ENCODE measurements at regions not wholly inside any gene's neighbourhood (a gene's known extent, or its start where the extent isn't known, plus 50 kb on each side); places are given as distances from the start of the nearest gene placed in this dataset.

DNA sequence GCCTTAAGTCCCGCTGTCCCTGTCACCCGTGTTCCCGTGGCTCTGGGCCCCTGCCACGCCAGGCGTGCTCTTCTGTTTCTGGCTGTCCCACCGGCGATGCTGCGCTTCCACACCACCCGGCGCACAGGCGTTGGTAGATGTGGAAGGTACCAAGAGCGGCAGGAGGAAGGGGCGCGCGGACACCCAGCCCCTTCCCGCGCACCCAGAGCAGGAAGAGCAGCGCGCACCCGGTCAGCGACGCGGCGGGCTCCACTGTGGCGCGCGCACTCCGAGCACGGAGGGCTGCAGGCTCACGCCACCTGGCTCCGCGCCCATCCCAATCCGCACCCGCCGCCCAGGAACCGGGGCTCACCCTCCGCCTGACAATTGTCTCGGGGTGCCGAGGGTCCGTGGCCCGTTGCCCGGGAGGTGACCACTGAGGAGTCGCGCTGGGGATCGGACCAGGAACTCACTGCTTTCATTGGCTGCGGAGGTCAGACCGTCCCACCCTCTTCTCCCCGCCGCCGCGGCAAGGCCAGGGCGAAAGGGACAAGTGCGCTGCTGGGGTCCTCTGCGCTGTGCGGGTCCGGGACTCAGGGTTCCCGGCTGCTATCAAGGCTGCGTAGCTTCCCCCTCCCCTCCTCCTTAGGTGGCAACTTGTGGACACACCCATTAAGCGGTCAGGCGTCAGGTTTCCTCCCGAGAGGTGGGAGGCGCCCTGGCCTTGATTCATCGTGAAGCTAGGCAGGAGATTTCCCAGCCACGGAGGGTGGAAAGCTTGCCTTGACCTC is 121.6 kb upstream of the ZNF92 start:
- DNase-seq (ENCODE audit: low read depth): peak; percentile 51
- peak overlapping the region; percentile 66 for H3K4me3 ChIP-seq (ENCODE audit: low read depth, low read length)
- TF ChIP-seq, protein P1, sequence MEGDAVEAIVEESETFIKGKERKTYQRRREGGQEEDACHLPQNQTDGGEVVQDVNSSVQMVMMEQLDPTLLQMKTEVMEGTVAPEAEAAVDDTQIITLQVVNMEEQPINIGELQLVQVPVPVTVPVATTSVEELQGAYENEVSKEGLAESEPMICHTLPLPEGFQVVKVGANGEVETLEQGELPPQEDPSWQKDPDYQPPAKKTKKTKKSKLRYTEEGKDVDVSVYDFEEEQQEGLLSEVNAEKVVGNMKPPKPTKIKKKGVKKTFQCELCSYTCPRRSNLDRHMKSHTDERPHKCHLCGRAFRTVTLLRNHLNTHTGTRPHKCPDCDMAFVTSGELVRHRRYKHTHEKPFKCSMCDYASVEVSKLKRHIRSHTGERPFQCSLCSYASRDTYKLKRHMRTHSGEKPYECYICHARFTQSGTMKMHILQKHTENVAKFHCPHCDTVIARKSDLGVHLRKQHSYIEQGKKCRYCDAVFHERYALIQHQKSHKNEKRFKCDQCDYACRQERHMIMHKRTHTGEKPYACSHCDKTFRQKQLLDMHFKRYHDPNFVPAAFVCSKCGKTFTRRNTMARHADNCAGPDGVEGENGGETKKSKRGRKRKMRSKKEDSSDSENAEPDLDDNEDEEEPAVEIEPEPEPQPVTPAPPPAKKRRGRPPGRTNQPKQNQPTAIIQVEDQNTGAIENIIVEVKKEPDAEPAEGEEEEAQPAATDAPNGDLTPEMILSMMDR (IDR thresholded peaks at IDR 0.05; ENCODE audit: control insufficient read depth, extremely low read depth, insufficient read depth): no peak

DNA sequence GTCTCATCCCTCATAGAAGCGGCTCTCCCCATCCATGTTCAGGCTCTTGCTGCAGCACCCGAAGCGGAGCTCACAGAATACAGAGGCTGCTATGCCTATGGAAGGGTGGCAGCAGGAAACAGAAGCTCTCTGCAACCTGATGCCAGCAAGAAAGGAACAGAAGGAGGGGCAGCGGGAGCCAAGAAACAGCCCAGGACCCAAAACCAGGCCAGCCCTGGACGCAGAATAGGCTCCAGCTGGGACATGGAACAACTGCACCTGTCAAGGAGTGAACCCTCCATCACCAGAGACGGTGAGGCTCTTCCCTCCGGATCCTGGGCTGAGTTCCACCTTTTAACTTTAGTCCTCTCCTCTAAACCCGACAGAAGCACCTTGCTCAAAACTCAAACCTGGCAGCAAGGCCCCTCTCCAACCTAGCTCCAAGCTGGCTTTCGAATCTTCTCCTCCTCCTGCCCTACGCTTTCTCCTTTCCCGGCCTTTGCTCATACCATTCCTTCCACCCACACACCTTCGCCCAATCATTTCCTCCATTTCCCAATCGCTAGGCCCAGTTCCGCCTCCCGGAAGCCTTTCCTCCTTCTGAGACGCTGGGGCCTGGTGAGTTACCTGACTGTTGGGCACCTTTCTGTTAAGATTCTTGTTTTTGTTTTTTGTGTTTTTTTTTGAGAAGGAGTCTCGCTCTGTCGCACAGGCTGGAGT is 122.8 kb upstream of the ZNF92 start:
- TF ChIP-seq, protein P1 (IDR thresholded peaks at IDR 0.05; ENCODE audit: control insufficient read depth, extremely low read depth, insufficient read depth): no peak
- DNase-seq (ENCODE audit: low read depth): no peak
- no peak overlapping the region for H3K4me3 ChIP-seq (ENCODE audit: low read depth, low read length)

DNA sequence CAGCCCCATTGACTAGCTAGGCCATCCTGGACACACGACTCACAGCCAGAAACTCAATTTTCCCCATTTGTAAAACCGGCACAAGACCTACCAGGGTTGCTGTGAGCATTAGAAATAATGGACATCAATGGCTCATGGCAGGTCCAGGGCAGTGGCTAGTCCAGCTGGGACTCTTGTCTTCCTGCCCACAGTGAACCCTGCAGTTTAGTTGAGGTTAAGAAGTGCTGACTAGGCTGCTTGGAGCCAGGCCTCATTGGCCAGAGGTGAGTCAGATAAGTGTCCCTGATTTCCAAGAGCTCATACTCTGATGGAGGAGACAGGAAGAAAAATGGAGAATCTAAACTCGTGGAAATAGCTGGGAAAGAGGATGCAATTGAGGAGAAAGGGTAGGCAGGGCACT is 123.4 kb upstream of the ZNF92 start:
- DNase-seq (ENCODE audit: low read depth): no peak
- TF ChIP-seq, protein P1 (IDR thresholded peaks at IDR 0.05; ENCODE audit: control insufficient read depth, extremely low read depth, insufficient read depth): no peak

DNA sequence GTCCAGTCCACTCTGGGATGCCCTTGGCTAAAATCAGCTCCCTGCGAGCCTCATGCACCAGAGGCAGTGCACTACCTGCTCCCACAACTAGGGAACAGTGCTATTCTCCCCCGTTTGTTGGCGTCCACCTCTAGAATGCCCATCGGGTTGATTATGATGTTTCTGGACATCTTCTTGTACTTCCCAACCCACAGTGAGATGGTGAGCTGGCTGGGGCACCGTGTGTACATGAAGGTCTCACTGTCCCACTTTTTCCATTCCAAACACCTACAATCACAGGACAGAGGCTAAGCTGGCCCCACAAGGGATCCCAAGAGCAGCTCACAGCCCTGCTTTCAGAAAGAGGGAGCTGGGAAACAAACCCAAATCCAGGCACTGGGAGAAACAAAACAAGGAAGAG is 126.2 kb upstream of the ZNF92 start:
- TF ChIP-seq, protein P1 (IDR thresholded peaks at IDR 0.05; ENCODE audit: control insufficient read depth, extremely low read depth, insufficient read depth): no peak
- no peak for DNase-seq (ENCODE audit: low read depth)
- H3K4me3 ChIP-seq (ENCODE audit: low read depth, low read length): no peak overlapping the region

More for the DNA sequence above, 123.4 kb upstream of the ZNF92 start:
- H3K4me3 ChIP-seq (ENCODE audit: low read depth, low read length): no peak overlapping the region

DNA sequence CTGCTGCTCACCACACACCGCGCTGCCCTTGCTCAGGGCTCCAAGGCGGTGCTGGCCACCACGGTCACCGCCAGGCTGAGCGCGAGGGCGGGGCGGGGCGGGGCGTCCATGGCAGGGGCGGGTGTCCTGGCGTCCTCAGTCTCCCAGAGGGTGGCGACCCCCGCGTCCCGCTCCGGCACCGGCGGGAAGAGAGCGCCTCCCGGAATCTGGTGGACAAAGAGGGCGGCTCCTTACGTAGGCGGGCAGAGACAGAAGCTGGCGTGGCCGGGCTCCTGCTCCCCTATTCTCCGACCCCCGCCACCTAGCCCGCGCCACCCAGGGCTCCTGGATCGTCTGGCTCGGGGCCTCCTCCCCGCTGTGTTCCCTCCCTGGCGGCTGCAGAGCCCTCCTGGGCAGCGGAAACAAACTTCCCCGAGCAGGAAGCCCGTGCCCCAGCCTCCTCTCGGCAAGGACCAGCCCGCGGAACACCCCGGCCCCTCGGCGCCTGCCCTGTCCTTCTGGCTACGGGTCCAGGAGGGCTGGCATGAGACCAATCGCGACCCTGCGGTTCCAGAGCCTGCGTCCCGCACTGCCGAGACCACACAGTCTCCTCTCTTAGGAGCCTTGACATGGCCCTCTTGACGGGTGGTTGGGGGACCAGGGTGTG is 133.8 kb upstream of the ZNF92 start:
- TF ChIP-seq, protein P1 (IDR thresholded peaks at IDR 0.05; ENCODE audit: control insufficient read depth, extremely low read depth, insufficient read depth): no peak
- DNase-seq (ENCODE audit: low read depth): no peak
- H3K4me3 ChIP-seq (ENCODE audit: low read depth, low read length): peak overlapping the region; percentile 38

DNA sequence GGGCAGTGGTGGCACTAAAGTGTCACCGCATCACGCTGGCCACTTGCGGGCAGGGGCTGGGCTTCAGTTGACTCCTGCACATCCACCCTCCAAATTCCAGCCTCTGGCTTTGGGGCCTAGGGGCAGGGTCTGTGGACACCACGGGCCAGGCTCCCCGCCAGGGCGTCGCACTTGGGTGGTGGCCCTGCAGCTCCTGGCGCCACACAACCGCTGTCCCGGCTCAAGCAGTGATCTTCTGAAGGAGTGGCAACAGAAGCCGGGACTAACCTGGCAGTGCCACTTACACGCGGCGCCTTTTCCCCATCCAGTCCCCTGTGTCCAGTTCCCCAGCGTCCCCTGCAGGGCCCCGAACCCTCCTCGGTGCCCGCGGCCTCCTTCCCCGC is 134.3 kb upstream of the ZNF92 start:
- TF ChIP-seq, protein P1 (IDR thresholded peaks at IDR 0.05; ENCODE audit: control insufficient read depth, extremely low read depth, insufficient read depth): no peak
- DNase-seq (ENCODE audit: low read depth): no peak
- H3K4me3 ChIP-seq (ENCODE audit: low read depth, low read length): peak overlapping the region; percentile 38

All from LNCaP clone FGC (cell line).